Activated effector memory CD4-positive, alpha-beta T cell treated with Interleukin-2 at 50 U/mL for 16 hours (primary cell): ENCODE measurements at regions not wholly inside any gene's neighbourhood (a gene's known extent, or its start where the extent isn't known, plus 50 kb on each side); places are given as distances from the start of the nearest gene placed in this dataset.
"Not testable (repeated sequence)": the region's sequence is repeated elsewhere in the genome, so short reads cannot be mapped to it uniquely, and the experiment has no call there.

Experiments
- DNase-seq: peaks from one replicate; pipeline ENCODE4 v3.0.0-alpha.2; 2020

DNA sequence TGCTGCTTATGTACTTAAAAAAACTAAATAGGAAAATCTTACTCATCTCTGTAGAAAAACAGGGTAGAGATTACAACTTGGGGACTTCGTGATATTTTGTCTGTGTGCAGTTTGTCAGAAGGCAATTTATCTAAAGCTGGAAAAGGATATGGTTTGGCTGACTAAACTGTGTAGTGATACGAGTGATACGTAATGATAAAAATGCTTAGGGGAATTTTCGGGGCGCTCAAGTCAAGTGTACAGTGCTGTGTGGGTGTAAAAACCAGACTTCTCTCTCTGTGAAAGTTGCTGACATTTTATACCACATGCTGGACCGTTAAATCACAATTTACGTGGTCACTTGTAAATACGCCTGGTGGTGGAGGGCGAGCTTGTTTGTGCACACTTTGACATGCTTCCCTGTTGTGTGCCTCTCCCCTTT, 221.7 kb downstream of the KCNRG start:
- DNase-seq, result peak; percentile 10

DNA sequence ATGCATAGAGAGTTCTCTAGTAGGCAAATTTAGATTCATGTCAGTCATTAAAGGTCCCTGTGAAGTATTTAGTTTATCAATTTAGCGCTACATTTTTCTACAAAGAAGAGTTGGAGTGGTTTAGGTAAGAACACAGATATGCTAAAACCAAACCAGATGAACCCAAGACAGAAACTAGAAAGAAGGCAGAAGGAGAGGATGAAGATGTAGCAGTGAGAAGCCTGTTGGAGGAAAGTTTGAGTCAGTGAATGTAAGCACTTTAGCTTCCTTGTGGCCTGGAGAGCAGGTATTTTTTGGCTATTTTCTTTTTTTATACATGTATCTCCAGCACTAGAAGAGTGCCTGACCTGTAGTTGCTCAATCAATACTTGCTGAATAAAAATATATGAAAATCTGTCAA, 223.7 kb downstream of the KCNRG start:
- DNase-seq, result no peak

DNA sequence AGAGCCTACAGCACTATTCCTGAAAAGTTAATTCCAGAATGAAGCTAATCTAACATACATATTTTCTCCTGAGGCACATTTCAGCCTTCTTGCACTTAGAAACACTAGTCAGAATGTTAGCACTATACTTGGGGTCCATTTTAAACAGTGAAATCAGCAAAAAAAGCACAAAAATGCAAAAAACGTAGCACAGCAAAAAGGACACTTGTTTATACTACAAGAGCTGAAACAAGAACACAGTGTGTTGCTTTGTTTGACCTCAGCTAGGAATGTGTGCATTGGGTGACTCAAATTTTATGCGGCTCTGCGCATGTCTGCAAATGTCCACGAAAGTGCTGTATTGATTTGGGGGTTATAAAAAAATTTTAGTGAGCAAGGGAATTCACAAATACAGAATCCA, 226.2 kb downstream of the KCNRG start:
- no peak for DNase-seq

GRCh38 chr13:50243931-50244330, 228.7 kb downstream of the KCNRG start:
- no peak for DNase-seq

- no peak for DNase-seq
Observed at GRCh38 chr13:50244355-50244712, 229.1 kb downstream of the KCNRG start.

DNA sequence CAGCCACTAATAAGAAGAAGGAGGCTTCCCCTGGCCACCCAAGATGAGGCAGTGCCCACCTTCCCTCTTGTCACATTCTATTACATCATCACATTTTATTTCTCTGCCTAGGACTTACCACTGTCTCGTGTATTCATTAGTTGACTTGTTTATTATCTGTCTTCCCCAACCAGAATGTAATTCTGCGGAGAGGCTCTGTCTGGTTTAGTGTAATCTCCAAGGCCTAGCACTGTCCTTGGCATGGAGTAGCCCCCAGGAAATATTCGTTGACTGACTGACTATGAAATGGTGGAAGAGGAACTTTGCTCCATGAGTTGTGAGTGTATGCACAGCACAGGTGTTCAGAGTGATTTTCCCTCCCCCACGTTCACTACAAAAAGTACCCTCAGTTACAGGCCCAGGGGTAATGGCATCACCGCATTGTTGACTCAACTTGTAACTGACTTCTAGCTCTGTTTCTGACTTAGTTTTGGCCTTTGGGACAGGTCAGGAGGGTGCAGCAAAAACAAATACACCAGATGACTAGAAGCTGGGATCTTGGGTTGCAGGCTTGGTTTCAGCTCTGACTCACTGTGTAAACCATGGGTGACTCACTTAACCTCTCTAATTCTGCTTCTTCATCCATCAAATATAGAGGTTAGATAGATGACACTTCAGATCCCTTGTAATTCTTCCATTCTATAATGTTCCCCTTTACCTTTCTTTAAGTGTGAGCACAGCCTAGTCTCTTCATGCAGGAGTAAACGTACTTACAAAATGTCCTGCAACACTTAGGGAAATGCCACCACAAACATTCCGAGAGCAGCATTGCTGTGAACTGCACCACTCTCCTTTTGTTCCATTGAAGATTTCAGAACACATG, 229.7 kb downstream of the KCNRG start:
- DNase-seq, result peak; percentile 16

DNA sequence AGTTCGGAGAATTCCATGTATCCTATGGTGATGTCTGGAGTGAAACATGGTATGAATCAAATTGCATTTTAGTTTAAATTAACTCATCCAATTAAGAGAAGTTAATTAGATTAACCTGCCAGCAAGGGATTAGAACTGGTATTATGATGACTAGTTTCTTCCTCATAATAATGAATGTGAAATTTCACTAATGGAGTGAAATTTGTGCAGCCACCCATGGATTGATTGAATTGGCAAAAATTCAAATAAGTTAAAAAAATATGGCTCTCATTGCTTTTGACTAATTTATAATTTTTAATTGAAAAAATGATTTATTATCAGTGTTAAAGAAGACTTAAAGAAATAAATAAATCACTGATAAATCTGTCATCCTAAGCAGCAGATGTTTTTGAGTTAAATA, 232.0 kb downstream of the KCNRG start:
- DNase-seq, result no peak

GRCh38 chr13:50248516-50249143, 233.4 kb downstream of the KCNRG start:
- no peak for DNase-seq

- no peak for DNase-seq
Observed at GRCh38 chr13:50249144-50249521, 233.9 kb downstream of the KCNRG start.

- no peak for DNase-seq
Observed at GRCh38 chr13:50250401-50250800, 235.2 kb downstream of the KCNRG start.

DNA sequence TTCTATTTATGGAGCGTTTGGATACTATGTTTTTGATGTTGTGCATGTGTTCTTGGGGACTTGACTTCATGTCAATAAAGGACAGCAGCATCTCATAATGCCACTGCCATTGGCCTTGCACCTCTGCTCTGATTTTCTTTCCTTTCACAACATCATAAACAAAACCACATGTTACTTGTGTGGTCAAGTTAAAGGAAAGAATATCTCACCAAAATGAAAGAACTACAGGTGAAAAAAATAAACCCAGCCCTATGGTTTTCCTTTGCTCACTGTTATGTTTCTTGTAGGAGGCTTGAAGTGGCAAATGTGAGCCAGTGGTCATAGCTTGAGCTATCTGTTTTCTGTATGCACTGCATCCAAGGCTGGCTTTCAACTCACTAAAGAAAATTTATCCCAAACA, 240.4 kb downstream of the KCNRG start:
- DNase-seq, result no peak

DNA sequence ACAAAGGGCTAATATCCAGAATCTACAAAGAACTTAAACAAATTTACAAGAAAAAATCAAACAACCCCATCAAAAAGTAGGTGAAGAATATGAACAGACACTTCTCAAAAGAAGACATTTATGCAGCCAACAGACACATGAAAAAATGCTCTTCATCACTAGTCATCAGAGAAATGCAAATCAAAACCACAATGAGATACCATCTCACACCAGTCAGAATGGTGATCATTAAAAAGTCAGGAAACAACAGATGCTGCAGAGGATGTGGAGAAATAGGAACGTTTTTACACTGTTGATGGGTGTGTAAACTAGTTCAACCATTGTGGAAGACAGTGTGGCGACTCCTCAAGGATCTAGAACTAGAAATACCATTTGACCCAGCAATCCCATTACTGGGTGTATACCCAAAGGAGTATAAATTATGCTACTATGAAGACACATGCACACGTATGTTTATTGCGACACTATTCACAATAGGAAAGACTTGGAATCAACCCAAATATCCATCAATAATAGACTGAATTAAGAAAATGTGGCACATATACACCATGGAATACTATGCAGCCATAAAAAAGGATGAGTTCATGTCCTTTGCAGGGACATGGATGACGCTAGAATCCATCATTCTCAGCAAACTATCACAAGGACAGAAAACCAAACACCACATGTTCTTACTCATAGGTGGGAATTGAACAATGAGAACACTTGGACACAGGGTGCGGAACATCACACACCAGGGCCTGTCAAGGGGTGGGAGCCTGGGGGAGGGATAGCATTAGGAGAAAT, 241.5 kb downstream of the KCNRG start:
- not testable (repeated sequence) for DNase-seq

GRCh38 chr13:50257646-50258045, 242.4 kb downstream of the KCNRG start:
- no peak for DNase-seq

- DNase-seq, result no peak
Observed at GRCh38 chr13:50261130-50261901, 246.1 kb downstream of the KCNRG start.

DNA sequence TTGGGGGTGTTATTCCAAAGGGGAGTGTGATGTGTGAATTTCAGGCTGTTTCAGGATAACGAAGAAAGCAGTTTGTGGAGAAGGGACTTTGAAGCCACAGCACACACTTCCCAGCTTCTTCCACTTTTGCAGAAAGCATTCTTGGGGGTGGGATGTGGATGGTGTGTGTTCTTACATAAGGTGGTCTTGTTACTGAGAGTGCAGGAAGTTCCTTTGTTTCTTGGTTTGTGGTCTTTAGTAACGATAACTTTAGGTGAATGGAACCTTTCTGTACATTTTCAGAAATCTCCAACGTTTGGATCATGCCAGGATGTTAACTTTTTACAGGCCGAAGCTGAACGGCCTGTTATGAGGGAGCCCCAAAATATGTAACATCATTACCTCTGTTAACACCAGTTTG, 251.8 kb downstream of the KCNRG start:
- DNase-seq, result no peak

DNA sequence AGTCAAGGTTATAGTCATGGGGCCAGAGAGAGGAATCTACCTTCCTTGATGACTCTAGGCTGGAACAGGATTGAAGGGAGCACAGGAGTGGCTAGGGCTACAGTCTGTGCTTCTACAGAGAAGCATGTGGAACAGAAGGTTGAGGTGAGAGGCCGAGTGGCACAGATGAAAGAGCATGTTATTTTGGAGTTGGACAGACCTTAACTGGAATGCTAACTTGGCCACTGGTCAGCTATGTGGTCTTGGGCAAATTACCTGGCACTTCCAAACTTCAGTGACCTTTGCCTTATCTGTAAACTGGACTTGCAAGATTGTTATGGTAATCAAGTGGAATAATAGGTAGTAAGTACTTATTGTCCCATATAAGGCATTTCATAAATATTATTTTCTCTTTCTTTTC, 252.7 kb downstream of the KCNRG start:
- DNase-seq, result no peak

DNA sequence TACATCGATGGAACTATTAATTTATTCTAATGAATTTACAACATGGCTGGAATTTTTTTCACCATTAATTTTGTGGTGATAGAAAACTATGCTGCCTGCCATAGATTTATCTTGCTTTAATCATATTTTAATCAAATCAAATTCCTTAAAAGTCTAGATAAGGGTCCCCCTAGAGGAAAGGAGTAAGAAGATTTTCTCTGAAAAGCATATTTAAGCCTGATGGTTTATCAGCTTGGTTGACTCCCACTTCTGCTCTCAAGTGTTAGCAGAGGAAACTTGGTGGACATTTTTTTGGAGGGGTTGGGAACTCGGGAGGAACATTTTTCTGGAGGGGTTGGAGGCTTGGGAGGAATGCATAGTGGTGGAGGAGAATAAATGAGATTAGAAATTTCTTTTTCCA, 253.3 kb downstream of the KCNRG start:
- no peak for DNase-seq

- no peak for DNase-seq
Observed at GRCh38 chr13:50274181-50274580, 258.9 kb downstream of the KCNRG start.

DNA sequence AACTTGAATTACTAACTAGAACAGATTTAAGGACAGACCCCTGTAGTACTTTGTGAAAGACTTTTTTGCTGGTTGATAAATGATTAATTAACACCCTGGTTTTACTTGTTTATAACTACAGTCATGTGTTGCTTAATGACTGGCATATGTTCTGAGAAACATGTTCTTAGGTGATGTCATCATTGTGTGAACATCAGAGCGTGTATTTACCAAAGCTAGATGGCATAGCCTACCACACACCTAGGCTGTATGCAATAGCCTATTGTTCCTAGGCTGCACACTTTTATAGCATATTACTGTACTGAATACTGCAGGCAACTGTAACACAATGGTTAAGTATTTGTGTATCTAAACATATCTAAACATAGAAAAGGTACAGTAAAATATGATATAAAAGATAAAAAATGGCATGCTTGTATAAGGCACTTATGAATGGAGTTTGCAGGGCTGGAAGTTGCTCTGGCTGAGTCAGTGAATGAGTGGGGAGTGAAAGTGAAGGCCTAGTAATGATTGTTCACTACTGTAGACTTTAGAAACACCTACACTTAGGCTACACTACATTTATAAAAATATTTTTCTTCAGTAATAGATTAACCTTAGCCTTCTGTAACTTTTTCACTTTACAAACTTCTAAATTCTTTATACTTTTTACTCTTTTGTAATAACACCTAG, 260.3 kb downstream of the KCNRG start:
- DNase-seq, result no peak

- no peak for DNase-seq
Observed at GRCh38 chr13:50276550-50276949, 261.3 kb downstream of the KCNRG start.

DNA sequence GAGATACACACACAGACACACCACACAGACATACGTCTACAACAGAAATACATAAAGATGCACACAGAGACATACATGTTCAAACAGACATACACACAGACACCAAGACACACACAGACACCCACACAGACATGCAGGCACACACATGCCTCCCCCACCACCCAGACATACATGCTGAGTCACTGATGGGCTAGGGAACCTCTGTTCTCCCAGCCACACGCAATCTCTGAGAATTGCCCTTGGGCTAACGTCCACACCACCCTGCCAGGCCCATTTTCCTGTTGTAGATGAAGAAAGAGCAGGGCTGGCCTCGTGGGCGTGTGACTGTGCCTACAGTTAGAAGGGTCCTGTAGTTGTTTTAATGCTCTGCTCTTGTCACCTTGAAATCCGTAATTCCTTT, 261.9 kb downstream of the KCNRG start:
- no peak for DNase-seq

- no peak for DNase-seq
Observed at GRCh38 chr13:50277906-50278305, 262.7 kb downstream of the KCNRG start.
